H1 (cell line): ENCODE measurements at regions not wholly inside any gene's neighbourhood (a gene's known extent, or its start where the extent isn't known, plus 50 kb on each side); places are given as distances from the start of the nearest gene placed in this dataset.

ENCODE experiments used
- TAF7 ChIP-seq: optimal IDR thresholded peaks from 2 replicates; pipeline ENCODE3; 2011; ENCODE audit warnings: low read depth, mild to moderate bottlenecking, inconsistent platforms, low read length, moderate library complexity, borderline replicate concordance
- TCF12 ChIP-seq: IDR thresholded peaks from 2 replicates; pipeline ENCODE4 v1.6.1; 2011; ENCODE audit warnings: low read depth, mild to moderate bottlenecking, low read length

DNA sequence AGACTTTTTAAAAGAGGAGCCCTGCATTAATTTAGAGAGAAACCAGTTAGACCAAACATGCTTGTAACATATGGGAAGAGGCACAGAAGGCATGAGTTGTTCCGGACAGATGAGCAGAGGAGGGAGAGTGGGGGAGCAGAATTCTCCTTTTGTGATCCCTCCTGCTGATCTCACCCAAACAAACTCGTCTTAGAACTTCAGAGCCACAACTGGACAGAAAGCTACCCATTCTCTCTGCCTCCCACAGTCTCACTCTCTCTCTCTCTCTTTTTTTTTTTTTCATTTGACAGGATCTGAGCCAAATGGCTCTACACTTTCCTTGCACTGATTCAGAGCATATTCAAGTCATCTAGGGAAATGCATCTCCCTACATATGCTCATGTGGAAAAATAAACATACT lies 196.0 kb upstream of the PAPPA start (continued):
- TF ChIP-seq TAF7 (no peak), TCF12 (no peak)
